CD4-positive, alpha-beta T cell (primary cell): ENCODE measurements at regions not wholly inside any gene's neighbourhood (a gene's known extent, or its start where the extent isn't known, plus 50 kb on each side); places are given as distances from the start of the nearest gene placed in this dataset.

Experiments
- ATAC-seq: fragments of 200-7000 bp; cut with Tn5 transposase; one replicate; pipeline ENCODE4 v1.10.0; 2022; ENCODE audit warnings: mild to moderate bottlenecking; ENCODE audit not compliant: poor library complexity
- CTCF ChIA-PET: fragments of 350-600 bp; sonication (Branson Sonifier 250); formaldehyde crosslinking; loops from one replicate; lab custom pipeline; 2021; ENCODE audit warnings: antibody characterized with exemption, inconsistent platforms; lab: Charles Lee
- POLR2A ChIA-PET: fragments of 350-600 bp; sonication (Branson Sonifier 250); formaldehyde crosslinking; loops from one replicate; lab custom pipeline; 2021; ENCODE audit warnings: antibody characterized with exemption, inconsistent platforms; lab: Charles Lee
- DNase-seq, 14 experiments: peaks; one replicate each; pipeline ENCODE4 v3.0.0-alpha.2; 2013 to 2020; ENCODE audit warnings: mixed read lengths in 2 of 14
- H3K27ac ChIP-seq, 2 donors: one replicate each; pipeline versions ENCODE4 v1.5.1 to v1.7.0; 2013; ENCODE audit warnings: low read length in 2 of 2, low read depth in 1 of 2, mild to moderate bottlenecking in 1 of 2
- H3K27me3 ChIP-seq, 2 experiments: 1 replicate in 1 of 2; 2 replicates in 1 of 2; pipeline versions ENCODE4 v1.6.1 to v1.7.0; 2013; ENCODE audit warnings: low read length in 2 of 2, control low read depth in 1 of 2, mild to moderate bottlenecking in 1 of 2, moderate library complexity in 1 of 2; ENCODE audit not compliant: insufficient read depth in 2 of 2, control insufficient read depth in 1 of 2
- H3K36me3 ChIP-seq: one replicate; pipeline ENCODE4 v1.6.1; 2013; ENCODE audit warnings: low read length, control low read depth; ENCODE audit not compliant: insufficient read depth
- H3K4me1 ChIP-seq: one replicate; pipeline ENCODE4 v1.6.1; 2013; ENCODE audit warnings: low read length, control low read depth; ENCODE audit not compliant: insufficient read depth
- H3K4me3 ChIP-seq: one replicate; pipeline ENCODE4 v1.5.1; 2013; ENCODE audit warnings: mild to moderate bottlenecking, low read length, moderate library complexity
- H3K9me3 ChIP-seq, 2 experiments: 1 replicate in 1 of 2; 2 replicates in 1 of 2; pipeline versions ENCODE4 v1.6.1 to v1.7.0; 2013; ENCODE audit warnings: low read length in 2 of 2, mild to moderate bottlenecking in 2 of 2, control low read depth in 1 of 2, moderate library complexity in 1 of 2; ENCODE audit not compliant: control insufficient read depth in 1 of 2, insufficient read depth in 1 of 2
- H3K27ac Mint-ChIP-seq: one replicate; pipeline ENCODE4 v1.8.0; 2020; ENCODE audit warnings: mixed read lengths
- H3K27me3 Mint-ChIP-seq: one replicate; pipeline ENCODE4 v1.8.0; 2021; ENCODE audit warnings: mixed read lengths
- H3K36me3 Mint-ChIP-seq: one replicate; pipeline ENCODE4 v1.8.0; 2021; ENCODE audit warnings: low read depth, mixed read lengths
- H3K4me1 Mint-ChIP-seq: one replicate; pipeline ENCODE4 v1.8.0; 2021; ENCODE audit warnings: low read depth, mixed read lengths
- H3K4me3 Mint-ChIP-seq: one replicate; pipeline ENCODE4 v1.8.0; 2020; ENCODE audit warnings: mild to moderate bottlenecking, mixed read lengths
- H3K9me3 Mint-ChIP-seq: one replicate; pipeline ENCODE4 v1.8.0; 2020; ENCODE audit warnings: mixed read lengths
- CTCF ChIP-seq: fragments of 200-600 bp; IDR thresholded peaks from one replicate; pipeline ENCODE4 v1.8.0; 2022; ENCODE audit warnings: antibody characterized with exemption, mild to moderate bottlenecking
- intact Hi-C, 2 experiments: fragments of 100-400 bp; cut with DNase I in 1 of 2; cut with micrococcal nuclease in 1 of 2; formaldehyde crosslinking; loops; one replicate each; pipeline versions ENCODE4 v1.15.1 to v1.9.0; 2023 to 2025; cut with DNase I, micrococcal nuclease

- POLR2A ChIA-PET = no interaction called here
- intact Hi-C loops = no loop called here
- no peaks in the 10 kb centered on the region for H3K36me3 Mint-ChIP-seq
Observed at GRCh38 chr2:125106710-125107109, 1081.6 kb downstream of the CNTNAP5 start.

GRCh38 chr2:125107446-125107845 is 1082.4 kb downstream of the CNTNAP5 start:
- Histone ChIP-seq H3K27ac (no peak overlapping the region), H3K27me3 (no peaks in the 10 kb centered on the region), H3K4me3 (no peak overlapping the region), H3K36me3 (no peaks in the 10 kb centered on the region), H3K4me1 (no peaks in the 10 kb centered on the region), H3K9me3 (peaks cover 0 to 3% of the 10 kb centered on the region in 2 experiments)
- DNase-seq (no peak), ATAC-seq (no peak)
- CTCF ChIA-PET = no interaction called here
- no peak overlapping the region for H3K27ac Mint-ChIP-seq
- intact Hi-C loops = no loop called here
- H3K36me3 Mint-ChIP-seq = no peaks in the 10 kb centered on the region
- TF ChIP-seq CTCF = no peak
- H3K9me3 Mint-ChIP-seq = peaks cover 10% of the 10 kb centered on the region
- no peaks in the 10 kb centered on the region for H3K4me1 Mint-ChIP-seq
- POLR2A ChIA-PET = no interaction called here
- H3K4me3 Mint-ChIP-seq = no peak overlapping the region
- H3K27me3 Mint-ChIP-seq = no peaks in the 10 kb centered on the region

More at GRCh38 chr2:125106710-125107109, 1081.6 kb downstream of the CNTNAP5 start:
- Histone ChIP-seq H3K27me3 (no peaks in the 10 kb centered on the region), H3K9me3 (peaks cover 0 to 3% of the 10 kb centered on the region in 2 experiments), H3K36me3 (no peaks in the 10 kb centered on the region), H3K4me3 (no peak overlapping the region), H3K27ac (no peak overlapping the region), H3K4me1 (no peaks in the 10 kb centered on the region)
- peaks cover 10% of the 10 kb centered on the region for H3K9me3 Mint-ChIP-seq
- no peak for ATAC-seq
- no peaks in the 10 kb centered on the region for H3K4me1 Mint-ChIP-seq
- TF ChIP-seq CTCF = no peak
- no peak overlapping the region for H3K4me3 Mint-ChIP-seq
- DNase-seq = no peak
- no peaks in the 10 kb centered on the region for H3K27me3 Mint-ChIP-seq
- no peak overlapping the region for H3K27ac Mint-ChIP-seq
- CTCF ChIA-PET = no interaction called here

DNA sequence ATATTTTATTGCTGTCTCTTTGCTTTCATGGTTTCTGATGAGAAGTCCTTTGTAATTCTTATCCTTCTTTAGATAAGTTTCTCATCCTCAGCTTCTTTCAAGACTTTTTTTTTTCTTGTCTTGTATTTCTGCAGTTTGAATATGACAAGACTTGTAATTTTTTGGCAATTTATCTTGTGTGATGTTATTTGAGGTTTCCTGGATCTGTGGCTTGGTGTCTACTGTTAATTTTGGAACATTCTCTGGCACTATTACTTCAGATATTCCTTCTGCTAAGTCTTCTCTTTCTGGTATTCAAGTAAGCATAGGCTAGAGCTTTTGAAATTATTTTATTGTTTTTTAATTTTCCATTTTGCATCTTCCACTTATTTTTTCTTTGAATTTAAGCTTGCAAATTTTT is 1083.2 kb downstream of the CNTNAP5 start:
- DNase-seq (no peak), ATAC-seq (no peak)
- H3K27ac ChIP-seq = no peak overlapping the region
- no peak for TF ChIP-seq CTCF
- no peaks in the 10 kb centered on the region for H3K4me1 ChIP-seq
- Mint-ChIP-seq H3K4me1 (no peaks in the 10 kb centered on the region), H3K9me3 (peaks cover 7% of the 10 kb centered on the region), H3K36me3 (no peaks in the 10 kb centered on the region), H3K27me3 (no peaks in the 10 kb centered on the region), H3K27ac (no peak overlapping the region), H3K4me3 (no peak overlapping the region)
- H3K4me3 ChIP-seq = no peak overlapping the region
- H3K27me3 ChIP-seq = no peaks in the 10 kb centered on the region
- ChIA-PET CTCF (no interaction called here), POLR2A (no interaction called here)
- H3K36me3 ChIP-seq = no peaks in the 10 kb centered on the region
- intact Hi-C loops = no loop called here
- H3K9me3 ChIP-seq = peaks cover 0 to 3% of the 10 kb centered on the region in 2 experiments
